Left ventricle myocardium inferior (tissue), 1 donor: ENCODE measurements at regions not wholly inside any gene's neighbourhood (a gene's known extent, or its start where the extent isn't known, plus 50 kb on each side); places are given as distances from the start of the nearest gene placed in this dataset.

Experiments used
- DNase-seq: peaks from one replicate; pipeline ENCODE4 v3.0.0-alpha.2; 2020
- H3K27ac ChIP-seq: fragments of 200-600 bp; replicated peaks from 2 replicates; pipeline ENCODE4 v1.8.0; 2021
- H3K27me3 ChIP-seq: fragments of 200-600 bp; 2 replicates; pipeline ENCODE4 v1.8.0; 2021; ENCODE audit warnings: low read depth
- H3K36me3 ChIP-seq: fragments of 200-600 bp; 2 replicates; pipeline ENCODE4 v1.8.0; 2021
- H3K4me1 ChIP-seq: fragments of 200-600 bp; 2 replicates; pipeline ENCODE4 v1.8.0; 2021
- H3K4me3 ChIP-seq: fragments of 200-600 bp; 2 replicates; pipeline ENCODE4 v1.8.0; 2021; ENCODE audit warnings: mild to moderate bottlenecking, moderate library complexity
- H3K9me3 ChIP-seq: fragments of 200-600 bp; replicated peaks from 2 replicates; pipeline ENCODE4 v1.8.0; 2021
- intact Hi-C: fragments of 100-400 bp; cut with micrococcal nuclease; formaldehyde crosslinking; loops from one replicate; pipeline ENCODE4 v1.11.0; 2022
- TF ChIP-seq, protein P1 (sequence below): fragments of 200-600 bp; IDR thresholded peaks from 2 replicates; pipeline ENCODE4 v1.8.0; 2021; ENCODE audit warnings: antibody characterized with exemption, mild to moderate bottlenecking, borderline replicate concordance
- donor health status: DM: no; HTN: yes; CAD: no; lungs with severe emphysema.

DNA sequence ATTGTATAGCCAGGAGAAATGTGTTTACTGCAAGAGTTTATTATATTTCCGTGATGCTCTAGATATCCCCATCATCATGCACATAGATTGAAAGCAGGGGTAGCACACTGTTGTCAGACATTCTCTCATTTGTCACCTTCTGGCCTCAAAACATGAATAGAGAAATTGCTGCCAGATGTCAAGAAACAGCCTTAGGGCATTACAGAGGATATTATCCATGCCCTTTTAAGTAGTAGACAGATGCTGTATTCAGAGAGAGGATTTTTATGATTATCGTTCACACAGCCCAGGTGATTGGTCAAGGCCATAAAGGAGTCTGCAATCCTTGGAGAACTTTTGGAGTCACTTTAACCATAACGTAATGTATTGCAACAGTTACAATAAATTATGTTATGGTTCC is 1961.5 kb upstream of the TENM3 start:
- intact Hi-C loops = no loop called here
- Histone ChIP-seq H3K36me3 (no peaks in the 10 kb centered on the region), H3K4me1 (no peaks in the 10 kb centered on the region), H3K27ac (no peak overlapping the region), H3K9me3 (peaks cover 15% of the 10 kb centered on the region), H3K27me3 (no peaks in the 10 kb centered on the region), H3K4me3 (no peak overlapping the region)
- DNase-seq = no peak
- TF ChIP-seq, protein P1, sequence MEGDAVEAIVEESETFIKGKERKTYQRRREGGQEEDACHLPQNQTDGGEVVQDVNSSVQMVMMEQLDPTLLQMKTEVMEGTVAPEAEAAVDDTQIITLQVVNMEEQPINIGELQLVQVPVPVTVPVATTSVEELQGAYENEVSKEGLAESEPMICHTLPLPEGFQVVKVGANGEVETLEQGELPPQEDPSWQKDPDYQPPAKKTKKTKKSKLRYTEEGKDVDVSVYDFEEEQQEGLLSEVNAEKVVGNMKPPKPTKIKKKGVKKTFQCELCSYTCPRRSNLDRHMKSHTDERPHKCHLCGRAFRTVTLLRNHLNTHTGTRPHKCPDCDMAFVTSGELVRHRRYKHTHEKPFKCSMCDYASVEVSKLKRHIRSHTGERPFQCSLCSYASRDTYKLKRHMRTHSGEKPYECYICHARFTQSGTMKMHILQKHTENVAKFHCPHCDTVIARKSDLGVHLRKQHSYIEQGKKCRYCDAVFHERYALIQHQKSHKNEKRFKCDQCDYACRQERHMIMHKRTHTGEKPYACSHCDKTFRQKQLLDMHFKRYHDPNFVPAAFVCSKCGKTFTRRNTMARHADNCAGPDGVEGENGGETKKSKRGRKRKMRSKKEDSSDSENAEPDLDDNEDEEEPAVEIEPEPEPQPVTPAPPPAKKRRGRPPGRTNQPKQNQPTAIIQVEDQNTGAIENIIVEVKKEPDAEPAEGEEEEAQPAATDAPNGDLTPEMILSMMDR = no peak

DNA sequence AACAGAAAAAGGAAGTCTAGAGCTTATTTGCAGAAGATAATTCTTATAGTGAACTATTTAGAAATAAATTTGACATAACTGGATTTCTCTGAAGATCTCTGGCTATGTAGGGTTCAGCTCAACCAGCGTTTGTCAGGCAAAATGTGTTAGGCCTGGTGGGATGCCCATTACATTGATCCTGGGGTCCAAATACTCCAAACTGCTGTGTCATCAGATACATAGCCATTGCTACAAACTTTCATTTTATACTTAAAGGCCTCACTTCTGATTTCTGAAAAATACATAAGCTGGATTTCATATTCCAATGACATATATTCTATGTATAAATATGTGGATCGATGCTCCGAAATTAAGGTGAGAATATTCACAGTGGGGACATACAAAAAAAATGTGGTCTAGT is 1958.9 kb upstream of the TENM3 start:
- DNase-seq = no peak
- no peaks in the 10 kb centered on the region for H3K4me1 ChIP-seq
- no peaks in the 10 kb centered on the region for H3K27me3 ChIP-seq
- TF ChIP-seq, protein P1 = no peak
- no peak overlapping the region for H3K4me3 ChIP-seq
- no peak overlapping the region for H3K27ac ChIP-seq
- no peaks in the 10 kb centered on the region for H3K9me3 ChIP-seq
- H3K36me3 ChIP-seq = no peaks in the 10 kb centered on the region
- intact Hi-C loops = no loop called here

DNA sequence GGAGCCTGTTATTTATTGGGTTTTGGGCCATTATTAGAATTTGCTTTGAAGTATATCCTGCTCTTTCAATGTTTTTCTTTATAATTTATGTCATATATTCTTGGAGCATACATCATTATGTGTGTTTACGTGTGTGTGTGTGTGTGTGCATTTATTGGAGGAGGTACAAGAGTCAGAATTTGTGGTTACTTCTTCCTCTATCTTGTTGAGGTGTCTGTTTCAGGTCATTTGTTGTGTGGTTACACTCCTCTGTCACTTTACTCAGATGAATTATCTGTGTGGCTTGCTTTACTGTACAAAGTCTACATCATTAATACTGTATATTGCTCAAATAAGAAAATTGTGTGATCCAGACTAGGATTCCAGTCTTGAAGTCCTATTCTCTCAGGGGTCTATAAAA is 1957.4 kb upstream of the TENM3 start:
- intact Hi-C loops = no loop called here
- H3K27ac ChIP-seq = no peak overlapping the region
- no peak overlapping the region for H3K4me3 ChIP-seq
- TF ChIP-seq, protein P1 = no peak
- no peaks in the 10 kb centered on the region for H3K4me1 ChIP-seq
- no peaks in the 10 kb centered on the region for H3K36me3 ChIP-seq
- DNase-seq = no peak
- H3K27me3 ChIP-seq = no peaks in the 10 kb centered on the region
- H3K9me3 ChIP-seq = no peaks in the 10 kb centered on the region

DNA sequence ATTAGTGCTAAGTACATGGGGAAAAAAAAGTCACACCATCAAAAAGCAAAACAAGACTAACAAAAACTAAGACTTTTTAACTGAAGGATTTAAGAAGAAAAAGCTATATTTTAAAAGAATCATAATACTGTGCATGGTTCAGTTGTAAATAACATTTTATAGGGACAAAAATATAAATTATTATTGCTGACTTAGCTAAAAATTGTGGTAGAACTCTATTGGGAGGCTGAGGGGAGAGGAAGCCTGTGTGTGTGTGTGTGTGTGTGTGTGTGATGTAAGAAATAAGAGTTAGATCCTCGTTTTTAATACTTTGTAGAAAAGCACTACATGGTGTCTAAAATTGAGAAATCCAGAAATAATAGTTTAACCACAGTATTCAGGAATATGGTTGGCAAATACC is 1950.9 kb upstream of the TENM3 start:
- intact Hi-C loops = no loop called here

DNA sequence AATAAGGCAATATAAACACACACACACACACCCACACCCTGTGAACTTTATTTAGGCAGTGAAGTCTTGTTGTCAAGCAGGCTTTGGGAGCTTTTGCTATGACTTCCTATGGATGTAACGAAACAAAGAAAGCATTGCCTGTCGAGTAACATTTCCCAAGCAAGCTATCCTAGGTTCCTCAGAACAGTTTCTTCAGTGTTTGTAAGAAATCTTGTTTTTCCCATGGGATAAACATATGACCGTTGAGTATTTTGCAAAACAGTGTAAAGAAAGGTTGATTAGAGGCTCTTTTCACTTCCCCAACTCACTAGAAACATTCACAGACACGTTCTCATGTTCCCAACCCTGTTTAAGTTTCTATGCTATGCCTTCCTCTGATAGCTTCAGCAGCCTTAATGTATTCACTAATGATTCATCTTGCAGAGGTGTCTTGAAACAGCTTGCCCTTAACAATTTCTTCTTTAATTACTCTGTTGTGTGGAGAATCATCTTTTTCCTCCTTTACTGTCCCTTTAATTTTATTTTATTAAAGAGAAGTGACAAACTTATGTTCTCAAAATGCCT is 1947.1 kb upstream of the TENM3 start:
- no peaks in the 10 kb centered on the region for H3K27me3 ChIP-seq
- DNase-seq = no peak
- intact Hi-C loops = no loop called here
- TF ChIP-seq, protein P1 = no peak
- no peaks in the 10 kb centered on the region for H3K4me1 ChIP-seq
- H3K4me3 ChIP-seq = no peak overlapping the region
- H3K9me3 ChIP-seq = peaks cover 7% of the 10 kb centered on the region
- H3K36me3 ChIP-seq = no peaks in the 10 kb centered on the region
- no peak overlapping the region for H3K27ac ChIP-seq

More for the DNA sequence above, 1950.9 kb upstream of the TENM3 start:
- no peaks in the 10 kb centered on the region for H3K4me1 ChIP-seq
- no peak overlapping the region for H3K27ac ChIP-seq
- TF ChIP-seq, protein P1 = no peak
- peaks cover 4% of the 10 kb centered on the region for H3K9me3 ChIP-seq
- no peaks in the 10 kb centered on the region for H3K27me3 ChIP-seq
- no peak for DNase-seq
- no peak overlapping the region for H3K4me3 ChIP-seq
- no peaks in the 10 kb centered on the region for H3K36me3 ChIP-seq
